ENCODE measurements at regions not wholly inside any gene's neighbourhood (a gene's known extent, or its start where the extent isn't known, plus 50 kb on each side); places are given as distances from the start of the nearest gene placed in this dataset.
"Not testable (repeated sequence)": the region's sequence is repeated elsewhere in the genome, so short reads cannot be mapped to it uniquely, and the experiment has no call there.

DNA sequence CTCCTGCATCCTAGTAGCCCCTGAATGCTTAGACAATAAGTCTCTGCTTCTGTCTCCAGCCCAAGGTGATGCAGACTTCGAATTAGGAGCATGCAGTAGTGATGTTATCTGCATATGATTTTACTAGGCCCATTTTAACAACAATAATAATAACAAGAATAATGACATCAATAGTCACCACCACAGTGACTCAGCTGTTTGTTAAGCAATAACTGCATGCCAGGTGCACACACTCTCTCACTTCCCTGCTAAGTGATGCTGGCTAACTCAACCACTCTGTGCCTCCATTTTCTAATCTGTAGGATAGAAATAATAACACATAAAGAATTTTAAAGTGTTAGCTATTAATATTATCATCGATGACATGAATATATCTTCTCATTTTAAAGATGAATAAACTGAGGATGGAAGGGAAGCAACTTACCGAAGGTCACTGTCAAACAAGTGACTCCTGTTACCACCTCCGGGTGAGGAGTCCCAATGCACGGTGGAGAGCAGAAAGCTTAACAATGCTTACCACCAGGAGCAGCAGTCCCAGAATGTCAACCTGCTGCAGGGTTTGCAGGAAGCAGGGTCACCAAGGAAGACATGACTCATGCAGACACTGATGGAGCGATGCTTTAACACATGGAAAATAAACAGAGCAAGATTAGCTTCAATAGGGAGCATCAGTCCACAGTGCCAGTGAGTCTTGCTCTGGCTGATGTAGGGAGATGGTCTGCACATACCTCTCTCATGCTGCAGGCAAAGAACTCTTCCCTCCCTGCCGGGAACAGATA lies 290.2 kb downstream of the SPATA17 start:
- DNase-seq (ENCODE audit: low read depth in 3 of 3, low spot score in 2 of 3) = no peak

- DNase-seq (ENCODE audit: low read depth in 3 of 3, low spot score in 2 of 3) = no peak
Observed at GRCh38 chr1:217924924-217925323, 293.8 kb downstream of the SPATA17 start.

GRCh38 chr1:217929213-217929885 lies 298.2 kb downstream of the SPATA17 start:
- DNase-seq (ENCODE audit: low read depth in 3 of 3, low spot score in 2 of 3) = no peak

DNA sequence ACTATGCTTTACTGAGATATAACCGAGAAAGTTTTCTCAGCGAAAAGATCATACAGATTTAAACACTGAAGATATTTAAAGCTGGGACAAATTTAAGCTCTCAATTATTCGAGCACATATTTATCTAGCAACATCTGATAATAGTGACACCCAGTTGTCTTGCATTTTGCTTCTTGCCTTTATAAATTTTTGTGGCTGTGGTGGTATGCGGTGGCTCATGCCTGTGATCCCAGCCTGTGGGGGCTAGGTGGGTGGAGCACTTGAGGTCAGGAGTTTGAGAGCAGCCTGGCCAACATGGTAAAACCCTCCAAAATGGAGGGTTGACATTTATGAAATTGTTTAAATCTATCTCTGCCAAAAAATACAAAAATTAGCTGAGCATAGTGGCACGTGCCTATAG lies 312.2 kb downstream of the SPATA17 start:
- no peak for DNase-seq (ENCODE audit: low read depth in 3 of 3, low spot score in 2 of 3)

- DNase-seq (ENCODE audit: low read depth in 3 of 3, low spot score in 2 of 3) = no peak
Observed at GRCh38 chr1:217944550-217944949, 313.4 kb downstream of the SPATA17 start.

DNA sequence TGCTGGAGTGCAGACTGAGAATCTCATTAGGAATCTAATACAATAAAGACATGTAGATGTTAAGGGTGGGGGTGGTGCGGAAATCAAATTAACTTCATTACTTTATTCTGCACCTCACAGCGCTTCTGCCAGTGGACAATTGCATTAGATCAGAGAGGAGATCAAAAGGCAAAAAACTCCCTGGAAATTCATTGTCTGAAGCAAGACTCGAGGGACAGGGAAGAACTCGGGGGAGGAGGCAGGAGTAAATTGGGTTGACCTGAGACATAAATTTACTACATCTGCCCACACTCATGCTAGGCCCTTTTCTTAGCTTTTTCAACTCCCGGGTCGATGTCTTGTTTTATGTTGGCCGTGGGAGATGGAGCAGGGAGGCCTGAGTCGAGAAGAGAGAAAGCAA lies 315.4 kb downstream of the SPATA17 start:
- DNase-seq (ENCODE audit: low read depth in 3 of 3, low spot score in 2 of 3) = peak in 2 of 3 donors; percentile 17 to 55

DNA sequence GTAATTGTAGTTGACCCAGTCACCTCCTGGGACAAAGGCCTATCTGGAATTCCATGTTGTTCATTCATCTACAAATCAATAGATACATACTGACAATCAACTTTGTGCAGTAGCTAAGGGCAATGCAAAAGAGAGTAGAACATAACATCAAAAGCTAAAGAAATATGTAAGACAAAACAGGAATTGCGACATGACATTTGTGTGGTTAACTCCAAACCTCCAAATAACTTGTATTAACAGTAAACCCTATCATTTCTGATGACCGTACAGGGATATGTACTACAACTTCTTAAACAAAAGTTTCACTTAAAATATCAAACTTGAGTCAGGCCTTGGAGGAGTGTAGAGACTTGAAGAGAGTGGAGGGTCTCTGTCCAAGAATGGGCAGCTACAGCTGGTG lies 317.6 kb downstream of the SPATA17 start:
- no peak for DNase-seq (ENCODE audit: low read depth in 3 of 3, low spot score in 2 of 3)

DNA sequence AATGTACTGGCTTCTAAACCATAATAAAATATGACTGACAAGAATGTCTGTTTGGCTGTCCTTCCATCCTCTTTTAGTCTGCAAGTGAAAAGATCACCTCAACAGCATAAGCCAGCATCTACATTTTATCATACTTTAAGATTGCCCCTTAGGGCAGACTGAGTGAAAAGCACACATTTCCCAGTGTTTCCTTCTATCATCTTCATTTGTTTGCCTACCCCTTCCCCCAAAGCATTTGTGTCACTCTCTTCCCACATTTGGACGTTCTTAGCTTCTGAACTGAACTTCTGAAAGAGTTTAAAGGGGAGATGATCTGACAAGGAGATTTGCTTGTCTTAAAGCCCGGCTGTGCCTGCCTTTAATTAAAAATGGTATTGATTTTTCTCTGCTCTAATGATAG lies 322.2 kb downstream of the SPATA17 start:
- no peak for DNase-seq (ENCODE audit: low read depth in 3 of 3, low spot score in 2 of 3)

GRCh38 chr1:217953922-217954321 lies 322.8 kb downstream of the SPATA17 start:
- no peak for DNase-seq (ENCODE audit: low read depth in 3 of 3, low spot score in 2 of 3)

DNA sequence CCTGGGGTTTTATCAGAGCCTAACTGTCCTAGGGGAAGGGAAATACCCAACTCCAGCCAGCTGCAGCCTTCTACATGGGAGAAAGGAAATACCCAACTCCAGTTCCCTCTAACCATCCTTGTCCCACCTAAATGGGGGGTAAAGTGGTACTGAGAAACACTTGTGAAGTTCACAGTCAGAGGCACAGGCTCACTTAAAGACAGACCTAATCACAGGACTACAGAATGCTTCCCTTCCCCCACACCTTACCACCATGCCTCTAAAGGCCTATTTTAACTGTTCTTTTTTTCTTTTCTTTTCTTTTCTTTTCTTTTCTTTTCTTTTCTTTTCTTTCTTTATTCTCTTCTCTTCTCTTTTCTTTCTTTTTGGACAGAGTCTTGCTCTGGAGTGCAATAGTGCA lies 324.6 kb downstream of the SPATA17 start:
- no peak for DNase-seq (ENCODE audit: low read depth in 3 of 3, low spot score in 2 of 3)

GRCh38 chr1:217965156-217965786 lies 319.8 kb upstream of the RRP15 start:
- no peak for DNase-seq (ENCODE audit: low read depth in 3 of 3, low spot score in 2 of 3)

- DNase-seq (ENCODE audit: low read depth in 3 of 3, low spot score in 2 of 3) = no peak
Observed at GRCh38 chr1:217968085-217968484, 317.0 kb upstream of the RRP15 start.

DNA sequence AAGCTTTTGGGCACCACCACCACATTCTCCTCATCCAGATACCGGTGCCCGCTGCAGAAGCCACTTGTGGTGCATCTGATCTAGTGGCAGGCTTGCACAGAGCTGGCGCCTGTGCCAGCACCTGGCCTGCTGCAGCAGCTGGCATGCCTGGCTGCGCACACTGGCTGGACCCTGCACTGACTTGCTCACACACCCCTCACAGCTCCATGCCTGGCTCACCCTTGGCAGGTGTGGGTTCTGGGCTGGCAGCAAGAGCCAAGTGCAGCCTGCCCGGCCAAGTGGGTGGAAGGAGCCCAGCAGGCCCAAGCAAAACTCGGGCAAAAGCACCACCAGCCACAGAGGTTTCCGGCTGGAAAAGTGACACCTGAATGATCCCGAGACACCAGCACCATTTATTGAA lies 315.7 kb upstream of the RRP15 start:
- no peak for DNase-seq (ENCODE audit: low read depth in 3 of 3, low spot score in 2 of 3)

GRCh38 chr1:217977943-217978342 lies 307.1 kb upstream of the RRP15 start:
- no peak for DNase-seq (ENCODE audit: low read depth in 3 of 3, low spot score in 2 of 3)

DNA sequence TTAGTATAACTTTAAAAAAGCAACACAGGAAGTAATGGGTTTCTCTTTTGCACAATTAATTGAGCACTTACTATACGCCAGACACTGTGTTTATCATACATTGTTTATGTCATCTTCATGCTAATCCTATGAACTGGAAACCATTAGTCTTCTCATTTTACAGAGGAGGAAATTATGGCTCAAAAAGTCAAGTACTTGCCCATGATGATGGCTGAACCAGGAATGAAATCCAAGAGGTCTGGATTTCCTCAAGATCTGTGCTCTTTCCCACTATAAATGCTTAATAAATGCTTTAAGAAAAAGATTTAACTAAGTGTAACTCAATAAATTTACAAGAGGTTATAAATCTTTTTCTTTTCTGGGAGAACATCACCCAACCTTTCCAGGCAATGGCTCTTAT lies 303.7 kb upstream of the RRP15 start:
- DNase-seq (ENCODE audit: low read depth in 3 of 3, low spot score in 2 of 3) = no peak

GRCh38 chr1:217982331-217983050 lies 302.6 kb upstream of the RRP15 start:
- DNase-seq (ENCODE audit: low read depth in 3 of 3, low spot score in 2 of 3) = no peak

DNA sequence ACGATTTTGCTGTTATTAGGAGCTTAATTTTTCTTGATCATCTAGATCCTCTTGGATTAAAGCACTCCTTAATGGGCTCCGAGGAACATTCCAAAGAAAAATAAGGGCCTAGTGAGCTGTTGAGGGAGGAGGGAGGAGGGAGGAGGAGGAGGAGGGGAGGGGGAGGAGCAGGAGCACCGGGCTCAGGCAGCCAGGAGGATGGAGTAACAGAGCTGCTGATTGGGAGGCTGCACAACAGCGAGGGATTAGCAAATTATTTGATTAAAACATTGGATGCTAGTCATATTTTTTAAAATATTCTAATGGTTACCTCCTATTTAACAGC lies 302.1 kb upstream of the RRP15 start:
- DNase-seq (ENCODE audit: low read depth in 3 of 3, low spot score in 2 of 3) = no peak

GRCh38 chr1:217985641-217986040 lies 299.5 kb upstream of the RRP15 start:
- DNase-seq (ENCODE audit: low read depth in 3 of 3, low spot score in 2 of 3) = no peak

DNA sequence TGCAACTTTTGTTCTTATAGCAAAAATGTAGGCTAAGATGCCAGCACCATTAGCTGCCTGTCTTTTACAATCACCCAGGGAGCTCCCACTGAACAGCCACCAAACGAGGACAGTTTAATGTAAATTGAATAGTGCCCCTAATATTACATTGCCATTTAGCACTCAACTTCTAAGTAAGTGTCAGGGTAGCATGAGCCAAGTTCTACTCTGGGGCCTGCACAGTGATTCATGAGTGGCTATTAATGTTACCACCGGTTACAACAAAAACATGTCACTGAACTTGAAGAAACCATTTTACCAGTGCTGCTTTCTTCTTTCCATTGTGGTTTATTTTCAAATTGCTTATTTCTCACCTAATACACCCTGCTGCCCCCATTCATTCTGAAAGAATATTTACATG lies 295.6 kb upstream of the RRP15 start:
- no peak for DNase-seq (ENCODE audit: low read depth in 3 of 3, low spot score in 2 of 3)

GRCh38 chr1:217993439-217993838 lies 291.7 kb upstream of the RRP15 start:
- no peak for DNase-seq (ENCODE audit: low read depth in 3 of 3, low spot score in 2 of 3)

- DNase-seq (ENCODE audit: low read depth in 3 of 3, low spot score in 2 of 3) = not testable (repeated sequence)
Observed at GRCh38 chr1:218008296-218008695, 276.8 kb upstream of the RRP15 start.
